SK-N-SH treated with all-trans-retinoic acid at 6 μM for 48 hours (cell line): ENCODE measurements at regions not wholly inside any gene's neighbourhood (a gene's known extent, or its start where the extent isn't known, plus 50 kb on each side); places are given as distances from the start of the nearest gene placed in this dataset.

Source experiments
- ARNTL ChIP-seq: fragments of 450-650 bp; formaldehyde crosslinking; IDR thresholded peaks from 2 replicates; pipeline ENCODE4 v1.5.0; 2020; ENCODE audit warnings: low read depth, mild to moderate bottlenecking, moderate library complexity, borderline replicate concordance
- CSDC2 ChIP-seq: fragments of 250-450 bp; sonication (Bioruptor Pico); IDR thresholded peaks from 2 replicates; pipeline ENCODE4 v1.5.0; 2020; ENCODE audit warnings: mild to moderate bottlenecking, moderate library complexity
- ZFP3 ChIP-seq: fragments of 250-450 bp; sonication (Bioruptor Pico); IDR thresholded peaks from 2 replicates; pipeline ENCODE4 v1.5.0; 2020; ENCODE audit warnings: mild to moderate bottlenecking, moderate library complexity

DNA sequence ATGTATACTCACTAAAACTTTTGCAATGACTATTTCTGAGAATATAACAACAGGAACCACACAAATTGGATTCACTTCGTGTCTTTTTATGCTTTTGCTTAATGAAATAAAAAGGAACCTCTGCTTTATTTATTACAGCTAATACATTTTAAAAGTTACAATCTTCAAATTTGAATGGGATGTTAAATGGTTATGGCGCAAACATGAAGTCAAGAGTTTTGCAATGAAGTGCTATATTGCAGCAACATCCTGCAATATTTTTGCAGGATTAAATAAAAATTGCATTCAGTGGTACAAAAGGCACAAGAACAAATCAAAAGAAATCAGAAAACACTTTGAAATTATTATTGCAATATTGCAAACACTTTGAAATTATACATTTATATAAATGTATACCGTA is 1519.0 kb upstream of the MIR17HG start:
- no peak for TF ChIP-seq ZFP3 (CRISPR knock-in tag)
- TF ChIP-seq ARNTL (CRISPR knock-in tag): no peak
- no peak for TF ChIP-seq CSDC2 (CRISPR knock-in tag)
